Heart left ventricle (tissue), 16 donors: ENCODE measurements at regions not wholly inside any gene's neighbourhood (a gene's known extent, or its start where the extent isn't known, plus 50 kb on each side); places are given as distances from the start of the nearest gene placed in this dataset.
A peak's percentile ranks its signal among the peaks of the same experiment; 100 is the strongest.

Source experiments
- ATAC-seq, 4 donors: fragments of 200-7000 bp; cut with Tn5 transposase; one replicate each; pipeline ENCODE4 v1.9.1; 2020 to 2022; ENCODE audit warnings: moderate library complexity in 4 of 4, mild to moderate bottlenecking in 3 of 4, moderate number of reproducible peaks in 1 of 4
- DNase-seq, 5 donors: peaks; one replicate each; pipeline ENCODE4 v3.0.0-alpha.2; 2020
- H3K27ac ChIP-seq, 12 donors: fragments of 200-600 bp; sonication (generic) in 4 of 12; one replicate each; pipeline versions ENCODE4 v1.5.0 to v1.8.0; 2016 to 2022; ENCODE audit warnings: mild to moderate bottlenecking in 2 of 12
- H3K27me3 ChIP-seq, 9 donors: fragments of 200-600 bp; sonication (generic) in 2 of 9; one replicate each; pipeline versions ENCODE4 v1.5.1 to v1.8.0; 2016 to 2022; ENCODE audit warnings: mild to moderate bottlenecking in 3 of 9
- H3K36me3 ChIP-seq, 9 donors: fragments of 200-600 bp; sonication (generic) in 2 of 9; one replicate each; pipeline versions ENCODE4 v1.5.0 to v1.8.0; 2018 to 2022; ENCODE audit warnings: mild to moderate bottlenecking in 2 of 9
- H3K4me1 ChIP-seq, 12 donors: fragments of 200-600 bp; sonication (generic) in 4 of 12; one replicate each; pipeline versions ENCODE4 v1.5.0 to v1.8.0; 2016 to 2022; ENCODE audit warnings: mild to moderate bottlenecking in 3 of 12
- H3K4me3 ChIP-seq, 12 donors: fragments of 200-600 bp; sonication (generic) in 4 of 12; one replicate each; pipeline versions ENCODE4 v1.5.0 to v1.8.0; 2017 to 2022; ENCODE audit warnings: mild to moderate bottlenecking in 9 of 12, moderate library complexity in 4 of 12
- H3K9me3 ChIP-seq, 12 donors: fragments of 200-600 bp; sonication (generic) in 4 of 12; one replicate each; pipeline versions ENCODE4 v1.5.0 to v1.8.0; 2016 to 2022; ENCODE audit warnings: mild to moderate bottlenecking in 1 of 12
- POLR2A ChIP-seq, 2 donors: fragments of 450-650 bp; IDR thresholded peaks; one replicate each; pipeline ENCODE4 v1.6.1; 2017; ENCODE audit warnings: antibody characterized with exemption in 2 of 2, mild to moderate bottlenecking in 2 of 2, moderate library complexity in 2 of 2
- WGBS, 4 donors: extraction: QIAGEN DNeasy Blood & Tissue Kit in 2 of 4; methylation state at CpG; one replicate each; pipeline versions ENCODE4 v1.1.5 to v1.1.7; 2013 to 2018; 5-methylcytosine and 5-hydroxymethylcytosine counted together
- intact Hi-C, 10 donors: fragments of 100-400 bp; cut with DNase I; formaldehyde crosslinking; loops; one replicate each; pipeline versions ENCODE4 v1.11.1 to v1.14.2; 2022
- TF ChIP-seq, protein P1 (sequence below), 12 donors: fragments of 200-600 bp; sonication (generic) in 4 of 12; IDR thresholded peaks; one replicate each; pipeline versions ENCODE4 v1.5.0 to v1.8.0; 2018 to 2022; ENCODE audit warnings: antibody characterized with exemption in 12 of 12, mild to moderate bottlenecking in 5 of 12
- donor health status: ischemic (EF 13 %, LVEDD 7.1; RV severe dilation, severe dysfunction).
- donor health status: healthy with polysubstance abuse.
- donor health status: DM: no; HTN: yes; CAD: no.
- donor health status: DM: no; HTN: no; CAD: no.
- donor health status: ischemic (EF 25% LVEDD 6.9; RV normal size, moderate dysfunction).
- donor health status: ischemic (EF 25% LVEDD 5.7; RV mildly dilated, moderate dysfunction).
- donor health status: healthy.
- donor health status: DM: yes; HTN: yes; CAD: no.
- donor health status: ischemic (EF 35%, LVEDD 5.7; RV mildly dilated, moderate dysfunction).
- donor health status: nonischemic (EF 11% LVEDD 7.7; RV severe dilation, severe dysfunction).
- donor health status: DM: yes; HTN: yes; CAD: no.
- donor health status: PGD.
- donor health status: ischemic (EF 29% LVEDD 5.4; RV normal size, mild dysfunction).
- donor health status: nonischemic (EF 23%, LVEDD 6.1; RV moderate dilation, normal function).

DNA sequence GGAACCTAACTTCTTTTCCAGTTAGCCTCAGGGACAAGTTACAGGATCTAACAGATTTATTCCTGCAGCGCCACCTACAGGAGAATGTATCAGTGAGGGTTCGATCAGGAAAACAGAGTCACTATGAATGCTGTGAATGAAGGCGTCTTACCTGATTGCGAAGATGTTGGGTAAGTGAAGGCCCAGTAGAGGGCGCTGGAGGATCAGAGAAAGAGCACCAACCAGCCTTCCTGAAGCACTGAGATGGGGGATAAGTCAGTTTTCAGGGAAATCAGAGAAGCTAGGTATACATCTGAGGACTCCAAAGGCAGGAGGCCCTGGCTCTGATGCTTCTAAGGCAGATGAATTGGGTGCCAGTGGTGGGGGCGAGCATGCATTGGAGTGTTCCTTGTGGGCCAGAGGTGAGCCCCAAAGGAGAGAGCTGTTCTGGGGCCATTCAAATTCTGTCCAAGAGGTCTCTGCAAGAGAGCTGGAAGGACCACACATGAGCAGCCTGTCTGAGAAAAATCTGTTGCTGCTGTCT, 169.9 kb upstream of the AADAT start:
- no peak for TF ChIP-seq POLR2A (IDR thresholded peaks at IDR 0.05)
- TF ChIP-seq, protein P1, sequence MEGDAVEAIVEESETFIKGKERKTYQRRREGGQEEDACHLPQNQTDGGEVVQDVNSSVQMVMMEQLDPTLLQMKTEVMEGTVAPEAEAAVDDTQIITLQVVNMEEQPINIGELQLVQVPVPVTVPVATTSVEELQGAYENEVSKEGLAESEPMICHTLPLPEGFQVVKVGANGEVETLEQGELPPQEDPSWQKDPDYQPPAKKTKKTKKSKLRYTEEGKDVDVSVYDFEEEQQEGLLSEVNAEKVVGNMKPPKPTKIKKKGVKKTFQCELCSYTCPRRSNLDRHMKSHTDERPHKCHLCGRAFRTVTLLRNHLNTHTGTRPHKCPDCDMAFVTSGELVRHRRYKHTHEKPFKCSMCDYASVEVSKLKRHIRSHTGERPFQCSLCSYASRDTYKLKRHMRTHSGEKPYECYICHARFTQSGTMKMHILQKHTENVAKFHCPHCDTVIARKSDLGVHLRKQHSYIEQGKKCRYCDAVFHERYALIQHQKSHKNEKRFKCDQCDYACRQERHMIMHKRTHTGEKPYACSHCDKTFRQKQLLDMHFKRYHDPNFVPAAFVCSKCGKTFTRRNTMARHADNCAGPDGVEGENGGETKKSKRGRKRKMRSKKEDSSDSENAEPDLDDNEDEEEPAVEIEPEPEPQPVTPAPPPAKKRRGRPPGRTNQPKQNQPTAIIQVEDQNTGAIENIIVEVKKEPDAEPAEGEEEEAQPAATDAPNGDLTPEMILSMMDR (IDR thresholded peaks at IDR 0.05), result peak; percentile 39 to 71 (median 55)
- no peak overlapping the region for H3K27ac ChIP-seq
- WGBS, 4 donors, result 3 to 14% (median 10%) methylated on average over 6 of the region's 6 CpGs
- ATAC-seq (peak in 3 of 4 donors; percentile 48 to 63 (median 50)), DNase-seq (peak in 3 of 5 donors; percentile 22 to 34 (median 23))
- H3K4me1 ChIP-seq, result no peaks in the 10 kb centered on the region
- intact Hi-C loops, result loop anchor here in 7 of 10 donors (5.0 to 10.0 kb wide), 4 partner anchors 585 to 598 kb away; no protein-coding TSS in a partner anchor
- no peaks in the 10 kb centered on the region for H3K36me3 ChIP-seq
- peaks cover 0 to 15% (median 0%) of the 10 kb centered on the region in 9 donors for H3K27me3 ChIP-seq
- H3K4me3 ChIP-seq, result no peak overlapping the region
- no peaks in the 10 kb centered on the region for H3K9me3 ChIP-seq

DNA sequence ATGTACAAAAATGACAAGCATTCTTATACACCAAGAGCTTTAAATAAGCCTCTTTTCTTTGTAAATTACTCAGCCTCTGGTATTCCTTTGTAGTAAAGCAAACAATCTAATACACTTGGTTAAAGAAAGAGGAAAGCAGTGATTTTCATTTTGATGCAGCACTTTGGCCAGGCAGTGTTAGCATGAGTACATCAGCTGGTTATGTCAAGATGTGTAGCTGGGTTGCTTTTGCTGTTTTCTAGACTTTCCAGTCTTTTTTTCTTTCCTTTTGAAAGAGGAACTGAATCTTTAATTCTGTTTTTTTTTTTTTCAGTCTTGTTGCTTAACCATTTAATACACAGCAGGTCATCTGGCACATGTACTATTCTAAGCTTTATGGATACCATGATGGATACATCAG, 167.1 kb upstream of the AADAT start:
- ATAC-seq, result no peak
- no peaks in the 10 kb centered on the region for H3K36me3 ChIP-seq
- no peak overlapping the region for H3K27ac ChIP-seq
- intact Hi-C loops, result loop anchor here in 5 of 10 donors (5.0 to 10.0 kb wide), 3 partner anchors 595 to 600 kb away; no protein-coding TSS in a partner anchor
- H3K9me3 ChIP-seq, result no peaks in the 10 kb centered on the region
- H3K27me3 ChIP-seq, result peaks cover 0 to 15% (median 0%) of the 10 kb centered on the region in 9 donors
- no peak for DNase-seq
- no peaks in the 10 kb centered on the region for H3K4me1 ChIP-seq
- H3K4me3 ChIP-seq, result no peak overlapping the region
- no peak for TF ChIP-seq POLR2A (IDR thresholded peaks at IDR 0.05)
- TF ChIP-seq, protein P1 (IDR thresholded peaks at IDR 0.05), result no peak

DNA sequence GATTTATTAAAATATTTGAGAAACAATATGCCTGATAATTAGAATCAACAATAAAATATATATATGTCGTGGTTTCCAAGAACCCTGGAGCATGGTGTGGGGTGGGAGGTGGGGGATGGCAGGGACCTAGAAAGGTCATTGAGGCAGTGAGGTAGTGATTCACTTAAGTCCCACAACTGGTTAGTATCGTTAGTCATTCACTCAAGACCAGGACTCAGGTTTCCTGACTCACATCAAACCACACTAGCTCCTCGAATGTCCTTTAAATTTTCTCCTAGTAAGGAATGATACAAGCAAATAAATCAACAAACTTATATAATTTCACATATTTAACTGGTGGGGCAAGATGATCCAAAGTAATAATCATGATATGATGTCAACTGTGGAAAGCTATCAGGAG, 158.8 kb upstream of the AADAT start:
- no peak for DNase-seq
- 72 to 85% (median 79%) methylated on average over 3 of the region's 3 CpGs for WGBS, 4 donors
- intact Hi-C loops, result no loop called here

DNA sequence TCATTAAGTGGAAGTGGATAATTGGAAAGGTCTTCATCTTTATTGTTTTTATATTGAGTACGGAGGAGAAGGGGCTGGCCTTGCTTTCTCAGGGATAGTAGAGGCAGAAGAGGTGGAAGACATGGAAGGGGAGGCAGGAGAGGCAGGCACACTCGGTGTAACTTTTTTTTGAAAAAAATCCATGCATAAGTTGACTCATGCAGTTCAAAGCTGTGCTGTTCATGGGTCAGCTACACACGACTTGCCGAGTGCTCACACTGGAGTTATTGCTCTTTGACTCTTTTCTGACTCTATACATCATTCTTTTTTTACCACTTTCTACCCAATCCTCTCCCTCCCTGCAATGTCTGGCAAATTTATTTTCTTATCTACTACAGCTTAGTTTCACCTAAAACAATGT, 158.3 kb upstream of the AADAT start:
- no peak for ATAC-seq
- Histone ChIP-seq H3K4me3 (no peak overlapping the region), H3K9me3 (no peaks in the 10 kb centered on the region), H3K4me1 (no peaks in the 10 kb centered on the region), H3K27ac (no peak overlapping the region), H3K36me3 (no peaks in the 10 kb centered on the region), H3K27me3 (no peaks in the 10 kb centered on the region)
- no peak for TF ChIP-seq POLR2A (IDR thresholded peaks at IDR 0.05)
- TF ChIP-seq, protein P1 (IDR thresholded peaks at IDR 0.05), result no peak
- no peak for DNase-seq
- WGBS, 4 donors, result 50 to 59% (median 59%) methylated on average over 4 of the region's 4 CpGs
- intact Hi-C loops, result no loop called here

More for the DNA sequence above, 158.8 kb upstream of the AADAT start:
- no peaks in the 10 kb centered on the region for H3K27me3 ChIP-seq
- H3K4me3 ChIP-seq, result no peak overlapping the region
- H3K36me3 ChIP-seq, result no peaks in the 10 kb centered on the region
- no peak overlapping the region for H3K27ac ChIP-seq
- ATAC-seq, result no peak
- H3K4me1 ChIP-seq, result no peaks in the 10 kb centered on the region
- H3K9me3 ChIP-seq, result no peaks in the 10 kb centered on the region
- TF ChIP-seq POLR2A (IDR thresholded peaks at IDR 0.05), result no peak
- TF ChIP-seq, protein P1 (IDR thresholded peaks at IDR 0.05), result no peak
